Activated T-helper 1 cell treated with anti-CD3 and anti-CD28 coated beads, Interleukin-2, amount 50 U/mL, for 16 hours (primary cell): ENCODE measurements at regions not wholly inside any gene's neighbourhood (a gene's known extent, or its start where the extent isn't known, plus 50 kb on each side); places are given as distances from the start of the nearest gene placed in this dataset.

ENCODE experiments used
- DNase-seq, 2 donors: peaks; one replicate each; pipeline ENCODE4 v3.0.0-alpha.2; 2020; ENCODE audit warnings: low read depth in 1 of 2, low spot score in 1 of 2

DNA sequence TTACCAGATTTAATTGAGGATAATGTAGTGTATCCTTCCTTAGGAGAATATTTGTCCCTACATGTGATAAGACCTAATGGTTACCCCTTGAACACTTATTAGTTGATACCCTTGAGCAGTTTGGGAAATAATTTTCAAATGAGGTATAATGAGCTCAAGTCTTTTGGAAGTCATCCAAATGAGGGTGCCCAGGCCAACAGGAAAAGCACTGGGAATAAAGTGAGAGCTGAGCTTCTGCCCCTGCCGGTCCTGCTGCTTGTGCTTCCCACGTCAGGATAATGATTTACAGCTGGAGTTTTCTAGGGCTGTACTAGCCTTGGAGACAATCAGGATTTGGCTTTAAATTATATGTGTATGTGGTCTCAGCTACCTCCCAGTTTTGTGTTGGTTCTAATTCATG lies 178.8 kb upstream of the FRMD6 start:
- DNase-seq = no peak

DNA sequence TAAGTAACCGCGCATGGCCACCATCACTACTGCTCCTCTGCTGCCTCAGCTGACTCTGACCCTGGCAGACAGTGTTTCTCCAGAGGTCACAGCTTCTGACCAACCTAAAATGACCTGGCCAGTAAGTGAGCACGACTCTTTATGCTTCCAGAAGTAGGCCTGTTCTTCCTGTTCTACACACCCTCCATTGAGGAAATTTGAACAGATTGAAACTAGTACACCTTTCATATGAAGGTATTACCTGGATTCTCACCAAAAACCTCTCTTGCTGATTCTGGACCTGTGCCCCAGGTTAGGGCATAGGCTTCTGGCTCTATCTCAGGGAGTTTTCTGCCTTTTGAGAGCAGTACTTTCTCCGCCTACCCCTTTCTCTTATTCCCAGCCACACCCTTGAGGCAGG lies 178.4 kb upstream of the FRMD6 start:
- no peak for DNase-seq

- DNase-seq = no peak
Measured at GRCh38 chr14:51473808-51474565, 177.7 kb upstream of the FRMD6 start.

DNA sequence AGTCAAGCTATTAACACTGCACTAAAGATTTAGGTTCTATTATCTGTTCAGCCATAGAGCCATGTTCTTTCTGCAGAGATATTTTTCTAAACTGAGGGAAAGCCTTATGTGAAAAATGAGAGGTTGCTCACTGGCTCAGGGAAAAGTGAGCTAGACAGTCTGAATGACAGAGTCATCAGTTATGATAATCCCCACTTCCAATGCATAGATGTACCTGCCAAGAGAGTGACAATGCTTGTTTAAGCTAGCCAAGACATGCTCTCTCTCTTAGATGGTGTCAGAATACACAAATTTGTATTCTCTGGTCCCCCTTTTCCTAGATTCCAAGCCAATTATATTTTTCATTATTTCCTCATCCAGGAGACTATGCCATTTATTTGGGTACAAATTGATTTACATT lies 176.9 kb upstream of the FRMD6 start:
- DNase-seq = no peak

DNA sequence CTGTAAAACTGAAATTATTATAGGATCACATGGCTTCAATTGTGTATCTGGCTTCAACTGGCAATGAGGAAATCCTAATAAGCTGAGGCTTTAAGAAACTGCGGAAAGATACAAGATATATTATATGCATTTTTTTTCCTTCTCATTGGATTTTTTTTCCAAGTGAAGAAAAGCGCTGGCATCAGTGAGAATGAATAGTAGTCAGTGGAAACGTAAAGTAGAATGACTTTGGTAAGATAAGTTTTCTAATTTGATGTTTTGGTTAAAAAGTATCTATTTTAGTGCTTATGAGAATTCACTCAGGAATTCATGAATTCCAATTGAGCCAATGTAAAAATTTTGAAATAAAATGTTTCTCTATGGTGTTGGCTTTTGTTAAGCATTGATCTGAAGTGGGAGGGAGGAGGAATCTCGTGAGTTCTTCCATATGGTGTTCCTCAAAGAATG lies 173.5 kb upstream of the FRMD6 start:
- no peak for DNase-seq

- no peak for DNase-seq
Measured at GRCh38 chr14:51479584-51480325, 172.0 kb upstream of the FRMD6 start.

- DNase-seq = no peak
Measured at GRCh38 chr14:51481643-51482042, 170.1 kb upstream of the FRMD6 start.

DNA sequence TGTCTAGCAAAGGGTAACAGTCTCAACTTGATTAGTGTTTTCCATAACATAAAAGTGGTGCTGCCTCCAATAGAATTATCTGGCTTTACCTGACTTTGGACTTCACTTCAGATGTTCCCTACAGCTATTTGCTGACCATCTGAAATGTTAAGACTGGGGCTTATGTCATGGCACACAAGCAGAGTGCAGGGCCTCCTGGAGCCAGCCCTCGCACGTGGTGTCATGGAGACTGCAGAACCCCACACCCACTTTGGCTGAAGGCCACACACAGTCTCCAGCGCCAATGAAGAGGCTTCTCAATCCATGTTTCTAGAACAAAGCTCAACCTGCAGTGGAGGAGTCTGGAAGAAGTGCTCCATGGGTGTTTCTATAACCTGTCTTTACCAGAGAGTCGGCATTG lies 169.6 kb upstream of the FRMD6 start:
- DNase-seq = no peak

DNA sequence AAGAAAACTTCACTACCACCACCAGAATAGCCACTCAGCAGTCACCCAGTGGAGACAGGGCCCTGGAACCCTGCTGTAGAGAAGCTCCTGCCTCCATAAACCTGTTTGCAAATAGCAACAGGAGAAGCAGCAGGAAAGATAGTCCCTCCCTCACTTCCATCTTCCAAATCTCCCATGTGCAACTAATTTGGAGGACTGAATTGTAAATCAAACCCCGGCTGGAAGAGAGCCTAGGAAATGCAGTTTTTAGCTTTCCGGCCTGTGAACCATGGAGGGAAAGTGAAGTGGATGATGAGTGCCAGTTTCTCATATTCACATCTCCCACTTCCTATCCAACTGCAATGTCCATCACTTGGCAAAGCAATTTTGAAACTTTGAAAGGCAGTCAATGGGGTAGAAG lies 167.2 kb upstream of the FRMD6 start:
- no peak for DNase-seq

GRCh38 chr14:51485733-51486132 lies 166.0 kb upstream of the FRMD6 start:
- DNase-seq = no peak

DNA sequence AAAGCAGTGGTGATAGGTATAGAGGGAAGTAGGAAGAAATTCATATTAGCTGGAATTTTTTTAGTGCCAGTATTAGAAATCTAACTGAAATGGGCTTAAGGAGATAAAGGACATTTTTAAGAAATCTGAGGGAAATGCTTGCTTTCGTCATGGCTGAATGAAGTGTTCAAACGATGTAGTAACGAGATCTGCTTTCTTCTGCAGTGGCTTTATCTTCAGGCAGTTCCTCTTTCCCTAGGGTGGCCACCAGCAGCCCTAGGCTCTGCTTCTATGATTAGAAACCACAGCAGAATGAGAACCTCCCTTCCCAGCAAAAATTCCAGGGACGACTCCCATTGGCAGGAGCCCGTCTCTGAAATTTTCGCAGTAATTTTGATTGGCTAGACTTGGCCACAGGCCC lies 163.9 kb upstream of the FRMD6 start:
- no peak for DNase-seq

GRCh38 chr14:51488569-51489220 lies 163.0 kb upstream of the FRMD6 start:
- DNase-seq = no peak

DNA sequence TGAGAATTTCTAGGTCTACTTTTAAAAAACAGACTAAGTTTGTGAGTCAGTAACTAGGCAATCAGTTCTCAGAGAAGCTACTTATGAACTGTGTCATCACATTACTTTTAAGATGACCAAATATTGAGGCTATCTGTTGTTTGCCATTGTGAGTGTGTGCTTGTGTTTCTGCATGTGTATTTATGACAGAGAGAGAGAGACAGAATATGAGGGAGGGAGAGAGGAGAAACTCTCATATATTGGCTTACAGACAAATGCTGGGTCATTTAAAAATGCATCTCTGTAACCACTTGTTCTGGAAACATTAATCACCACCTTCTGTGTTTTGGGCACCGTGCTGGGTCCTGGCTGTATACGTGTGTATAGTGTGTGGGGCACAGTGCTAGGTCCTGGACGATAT lies 161.5 kb upstream of the FRMD6 start:
- no peak for DNase-seq

DNA sequence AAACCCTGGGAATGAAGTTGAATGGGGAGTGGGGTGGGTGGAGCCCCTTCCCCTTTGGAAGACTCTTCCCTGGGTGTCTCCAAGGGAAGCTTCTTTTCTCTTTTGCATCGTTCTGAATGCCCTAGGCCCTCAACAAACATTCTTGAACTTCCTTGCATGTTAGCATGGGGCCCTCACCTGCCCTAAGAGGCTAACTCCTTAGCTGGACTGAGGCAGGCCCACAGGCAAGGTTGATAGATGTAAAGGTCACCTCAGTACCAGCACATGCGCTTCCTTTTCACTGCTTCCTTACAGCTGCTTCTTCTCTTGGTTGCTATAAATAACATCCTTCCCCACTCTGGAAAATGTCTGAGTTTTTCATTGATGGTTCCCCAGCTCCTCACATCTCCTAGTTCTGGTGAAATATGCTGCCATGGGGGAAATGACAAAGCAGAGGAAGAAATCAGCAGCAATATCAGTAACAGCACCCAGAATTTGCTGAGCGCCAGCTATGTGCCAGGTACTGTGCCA lies 160.6 kb upstream of the FRMD6 start:
- no peak for DNase-seq

DNA sequence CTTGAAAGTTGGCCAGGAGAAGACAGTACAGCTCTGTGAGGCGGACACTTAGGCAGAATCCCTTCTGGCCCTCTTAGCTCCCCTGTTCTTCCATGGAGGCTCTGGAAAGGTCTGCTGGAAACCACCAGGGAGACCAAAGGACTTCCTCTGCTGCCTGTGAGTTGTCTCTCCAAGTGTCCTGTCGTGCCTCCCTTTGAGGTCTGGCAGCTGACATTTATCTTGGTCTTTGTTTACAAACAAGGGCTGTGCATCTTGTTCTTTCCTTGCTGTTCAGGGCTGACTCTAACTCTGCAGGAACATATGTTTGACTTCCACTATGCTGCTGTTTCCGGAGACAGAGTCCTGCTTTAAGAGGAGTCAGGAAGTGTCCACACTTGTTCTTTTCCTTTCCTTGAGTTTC lies 159.9 kb upstream of the FRMD6 start:
- no peak for DNase-seq

- DNase-seq = no peak
Measured at GRCh38 chr14:51495319-51495718, 156.4 kb upstream of the FRMD6 start.

GRCh38 chr14:51498411-51499227 lies 153.1 kb upstream of the FRMD6 start:
- no peak for DNase-seq

- no peak for DNase-seq
Measured at GRCh38 chr14:51500776-51501175, 150.9 kb upstream of the FRMD6 start.

DNA sequence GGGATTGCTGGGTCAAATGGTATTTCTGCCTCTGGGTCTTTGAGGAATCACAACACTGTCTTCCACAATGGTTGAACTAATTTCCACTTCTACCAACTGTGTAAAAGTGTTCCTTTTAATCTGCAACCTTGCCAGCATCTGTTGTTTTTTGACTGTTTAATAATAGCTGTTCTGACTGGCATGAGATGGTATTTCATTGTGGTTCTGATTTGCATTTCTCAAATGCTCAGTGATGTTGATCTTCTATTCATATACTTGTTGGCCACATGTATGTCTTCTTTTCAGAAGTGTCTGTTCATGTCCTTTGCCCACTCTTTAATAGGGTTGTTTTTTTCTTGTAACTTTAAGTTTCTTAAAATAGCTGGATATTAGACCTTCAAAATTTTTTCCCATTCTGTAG lies 150.0 kb upstream of the FRMD6 start:
- no peak for DNase-seq

DNA sequence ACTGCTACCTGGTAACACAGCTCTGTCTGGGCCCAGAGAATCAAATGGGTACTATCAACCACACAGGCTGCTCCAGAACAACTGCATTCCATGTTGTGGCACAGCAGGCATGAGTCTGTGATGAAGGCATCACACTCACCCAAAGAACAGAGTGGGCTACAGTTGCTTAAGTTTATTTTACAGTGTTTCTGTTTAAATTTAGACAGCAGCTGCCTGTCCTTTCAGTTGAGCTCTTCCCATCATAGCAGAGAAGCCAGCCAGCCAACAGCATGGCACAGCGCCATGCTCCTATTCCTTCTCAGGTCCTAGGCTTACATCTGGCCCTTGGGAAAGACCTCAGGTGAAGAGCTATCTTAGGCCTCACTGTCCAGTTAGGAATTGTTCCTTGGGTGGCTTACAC lies 147.0 kb upstream of the FRMD6 start:
- no peak for DNase-seq

DNA sequence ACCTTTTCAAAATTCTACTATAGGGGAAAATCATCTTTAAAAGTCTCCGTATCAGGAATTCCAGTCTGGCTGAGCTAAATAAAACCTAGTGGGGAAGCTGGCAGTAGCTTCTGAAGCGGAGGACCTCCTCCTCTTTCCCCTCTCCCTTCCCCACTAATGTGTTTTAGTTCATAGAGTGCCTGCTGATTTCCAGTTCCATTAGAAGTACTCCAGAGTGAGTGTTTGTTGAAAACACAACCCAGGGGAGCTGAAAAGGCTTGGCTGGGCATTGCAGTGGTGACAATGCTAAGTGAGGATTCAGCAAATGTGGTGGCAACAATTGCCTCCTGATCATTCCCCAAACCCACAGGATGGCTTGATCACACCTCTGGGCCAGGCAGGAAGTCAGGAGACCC lies 144.2 kb upstream of the FRMD6 start:
- DNase-seq = no peak
